ENCODE measurements at regions not wholly inside any gene's neighbourhood (a gene's known extent, or its start where the extent isn't known, plus 50 kb on each side); places are given as distances from the start of the nearest gene placed in this dataset.
"Not testable (repeated sequence)": the region's sequence is repeated elsewhere in the genome, so short reads cannot be mapped to it uniquely, and the experiment has no call there.

DNA sequence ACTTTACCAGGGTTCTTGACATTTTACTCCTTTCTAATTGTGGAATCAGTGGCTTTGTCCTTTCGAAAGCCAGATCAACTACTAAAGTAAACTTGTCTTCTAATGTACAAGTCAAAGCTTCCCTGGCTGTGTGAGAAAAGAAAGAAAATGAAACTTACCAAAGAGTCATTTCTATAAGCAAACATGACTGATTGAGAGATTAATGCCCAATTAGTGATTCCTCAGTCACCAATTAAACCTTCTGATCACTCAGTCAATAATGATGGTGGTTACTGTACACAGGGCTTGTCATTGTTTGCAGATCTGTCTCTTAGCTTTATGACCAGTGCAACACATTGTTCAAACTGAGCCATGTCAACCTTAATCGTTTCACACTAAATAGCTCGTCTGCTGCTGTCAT lies 1168.4 kb upstream of the CITED2 start:
- DNase-seq = peak; percentile 44

DNA sequence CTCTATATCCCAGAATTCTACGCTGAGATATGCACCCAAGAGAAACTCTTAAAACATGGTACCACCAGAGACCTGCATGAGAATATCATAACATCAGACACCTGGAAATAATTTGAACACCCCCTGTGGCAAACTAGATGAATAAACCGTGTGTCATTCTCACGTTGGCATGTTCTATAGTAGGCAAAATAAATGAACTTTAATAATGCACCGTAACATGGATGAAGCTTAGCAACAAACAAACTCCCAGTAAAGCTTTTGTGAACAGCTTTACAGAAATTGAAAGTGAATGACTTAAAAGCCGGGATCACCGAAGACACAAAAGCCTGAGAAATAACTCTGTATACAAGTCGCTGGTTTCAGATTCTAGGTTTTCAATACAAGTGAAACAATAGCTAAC lies 1166.8 kb upstream of the CITED2 start:
- DNase-seq = no peak

DNA sequence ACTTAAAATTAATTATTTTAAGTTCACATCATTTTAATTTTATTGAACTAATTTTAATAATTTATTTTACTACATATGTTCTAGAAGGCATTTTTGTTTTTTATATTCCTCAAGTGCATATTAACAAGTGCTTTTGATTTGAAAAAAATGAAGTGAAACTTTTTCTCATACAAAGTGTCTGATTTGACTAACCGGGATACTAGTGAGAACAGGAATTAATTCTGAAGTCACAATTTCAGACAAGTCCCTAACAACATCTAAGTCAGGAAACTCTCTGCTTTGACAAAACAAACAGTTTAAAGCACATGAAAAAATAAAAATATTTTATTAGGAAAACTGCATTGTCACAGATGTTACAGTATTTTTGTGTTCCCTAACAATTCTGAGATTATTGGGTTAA lies 1166.3 kb upstream of the CITED2 start:
- no peak for DNase-seq

DNA sequence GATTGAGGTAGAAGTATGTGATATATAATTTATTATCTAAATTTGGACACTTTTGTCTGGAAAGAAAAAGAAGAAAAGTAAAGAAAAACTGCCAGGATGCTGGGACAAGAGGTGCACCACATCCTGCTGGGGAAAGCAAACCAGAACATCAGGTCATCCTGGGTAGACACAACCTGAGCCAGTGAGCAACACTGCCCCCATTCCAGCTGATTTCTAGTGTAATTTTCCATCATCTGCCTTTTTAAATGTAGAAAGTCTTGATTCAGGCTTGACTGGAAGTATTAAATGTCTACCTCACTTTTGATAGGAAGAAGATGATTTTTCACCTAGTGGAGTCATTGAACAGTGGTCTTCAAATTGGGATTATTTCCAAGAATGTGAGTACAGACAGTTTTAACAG lies 1164.5 kb upstream of the CITED2 start:
- DNase-seq = no peak

DNA sequence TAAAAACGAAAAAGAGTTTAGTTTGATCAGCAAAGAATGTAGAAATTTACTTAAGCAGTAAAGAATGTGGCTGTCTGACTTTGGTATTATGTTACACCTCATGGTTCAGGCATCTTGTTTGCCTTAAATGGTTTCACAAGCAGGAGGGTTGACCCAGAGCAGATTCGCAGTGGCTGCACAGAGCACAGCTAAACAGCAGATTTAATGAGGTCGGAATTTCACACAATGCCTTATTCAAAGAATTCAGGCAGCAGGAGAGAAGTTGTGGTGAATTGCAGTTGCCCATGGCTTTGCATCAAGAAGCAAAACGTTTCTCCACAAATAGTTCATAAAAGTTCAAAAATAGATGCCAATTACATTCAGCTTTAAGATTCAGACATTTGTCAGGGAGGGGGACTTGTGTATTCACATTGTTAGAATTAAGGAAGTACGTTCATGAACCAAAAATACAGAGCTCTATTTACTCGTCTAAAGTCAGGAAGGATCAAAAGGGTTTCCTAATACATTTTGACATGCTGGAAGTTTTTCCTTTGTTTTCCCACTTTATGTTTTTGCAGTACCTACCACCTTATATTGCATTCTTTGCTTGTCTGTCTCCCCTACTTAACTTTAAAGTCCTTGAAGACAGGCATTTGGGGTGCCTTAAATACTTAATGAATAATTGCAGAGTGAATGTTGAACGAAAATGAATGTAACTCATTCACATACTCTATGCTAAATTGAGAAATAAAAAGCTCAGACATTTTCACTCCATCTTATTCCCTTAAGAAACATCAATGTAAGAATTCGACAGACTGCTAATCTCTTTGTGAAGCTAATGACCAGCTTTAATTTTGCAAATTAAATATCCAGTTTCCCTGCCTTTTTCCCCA lies 1163.6 kb upstream of the CITED2 start:
- no peak for DNase-seq

DNA sequence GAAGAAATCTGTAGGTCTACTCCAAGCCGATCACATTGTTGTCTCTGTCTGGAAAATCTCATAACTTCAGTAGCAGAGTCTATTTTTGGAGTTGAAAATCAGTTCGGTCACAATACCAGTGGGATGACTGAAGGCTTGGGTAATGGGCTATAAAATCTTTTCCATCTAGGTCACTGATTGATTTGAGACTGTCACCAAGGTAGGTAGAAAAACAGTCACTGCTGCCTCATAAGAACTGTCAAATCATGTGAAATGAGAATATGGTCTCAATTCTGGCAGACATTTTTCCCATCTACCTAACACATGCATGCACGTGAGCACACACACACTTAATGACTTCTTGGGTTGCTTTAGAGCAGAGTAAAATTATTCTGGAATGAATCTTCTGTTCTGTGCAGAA lies 1162.8 kb upstream of the CITED2 start:
- no peak for DNase-seq

DNA sequence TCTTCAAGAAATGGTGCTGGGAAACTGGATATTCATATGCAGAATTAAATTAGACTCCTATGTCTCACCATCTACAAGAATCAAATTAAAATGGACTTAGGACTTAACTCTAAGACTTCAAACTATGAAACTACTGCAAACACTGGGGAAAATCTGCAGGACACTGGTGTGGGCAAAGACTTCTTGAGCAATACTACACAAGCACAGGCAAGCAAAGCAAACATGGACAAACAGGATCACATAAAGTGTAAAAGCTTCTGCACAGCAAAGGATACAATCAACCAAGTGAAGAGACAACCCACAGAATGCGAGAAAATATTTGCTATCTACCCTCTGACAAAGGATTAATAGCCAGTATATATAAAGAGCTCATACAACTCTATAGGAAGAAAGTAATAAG lies 1161.1 kb upstream of the CITED2 start:
- DNase-seq = no peak

DNA sequence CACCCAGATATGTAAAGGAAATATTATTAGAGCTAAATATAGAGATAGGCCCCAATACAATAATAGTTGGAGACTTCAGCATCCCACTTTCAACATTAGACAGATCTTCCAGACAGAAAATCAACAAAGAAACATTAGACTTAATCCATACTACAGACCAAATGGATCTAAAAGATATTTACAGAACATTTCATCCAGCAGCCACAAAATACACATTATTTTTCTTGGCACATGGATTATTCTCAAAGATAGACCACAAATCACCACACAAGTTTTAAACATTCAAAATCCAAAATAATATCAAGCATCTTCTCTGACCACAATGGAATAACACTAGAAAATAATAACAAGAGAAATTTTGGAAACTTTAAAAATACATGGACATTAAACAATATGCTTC lies 1159.1 kb upstream of the CITED2 start:
- no peak for DNase-seq

DNA sequence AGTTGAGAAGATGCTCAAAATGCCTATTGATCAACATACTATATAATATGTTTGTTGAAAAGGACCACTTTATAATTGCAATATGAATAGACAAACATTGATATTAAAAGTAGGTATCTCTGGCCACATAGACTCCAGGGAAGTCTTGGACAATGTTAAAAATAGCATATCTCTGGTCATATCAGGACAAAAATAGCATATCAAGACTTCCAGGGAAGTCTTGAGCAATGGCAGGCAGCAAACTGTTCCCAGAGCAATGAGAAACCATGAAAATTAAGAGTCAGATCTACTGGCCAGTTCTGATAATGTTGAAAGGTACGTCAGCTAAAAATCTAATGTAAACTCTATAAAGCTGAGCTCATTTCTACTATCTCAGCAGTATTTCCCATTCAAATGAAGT lies 1130.3 kb upstream of the CITED2 start:
- DNase-seq = no peak

DNA sequence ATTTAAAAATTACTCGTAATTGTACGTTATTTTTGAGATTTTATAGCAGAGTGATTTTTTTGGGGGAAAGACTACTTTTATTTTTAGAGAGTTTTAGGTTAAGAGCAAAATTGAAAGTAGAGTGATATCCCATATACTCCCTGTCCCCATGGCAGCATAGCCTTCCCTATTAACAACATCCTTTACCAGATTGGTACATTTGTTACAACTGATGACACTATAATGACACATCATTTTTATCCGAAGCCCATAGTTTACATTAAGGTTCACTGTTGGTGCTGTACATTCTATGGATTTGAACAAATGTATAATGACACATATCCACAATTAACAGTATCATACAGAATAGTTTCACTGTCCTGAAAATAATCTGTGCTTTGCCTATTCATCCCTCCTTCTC lies 1126.4 kb upstream of the CITED2 start:
- DNase-seq = no peak

DNA sequence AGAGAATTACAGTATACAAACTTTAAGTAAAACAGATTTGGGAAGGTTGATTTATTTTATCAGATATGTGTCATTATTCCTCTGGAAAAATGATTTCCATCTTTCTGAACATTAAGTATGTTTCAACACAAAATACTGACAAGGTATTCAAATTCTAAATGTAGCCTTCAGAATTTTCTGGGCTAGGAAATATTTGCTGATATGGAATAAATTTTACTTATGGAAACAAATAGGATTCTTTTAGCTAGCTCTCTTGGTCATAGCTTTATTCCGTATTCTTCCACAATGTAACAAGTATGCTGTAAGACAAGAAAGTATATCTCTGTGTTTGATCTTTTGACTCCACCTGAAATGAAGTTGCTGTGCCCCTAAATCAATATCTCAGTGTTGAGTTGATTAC lies 1125.2 kb upstream of the CITED2 start:
- no peak for DNase-seq

DNA sequence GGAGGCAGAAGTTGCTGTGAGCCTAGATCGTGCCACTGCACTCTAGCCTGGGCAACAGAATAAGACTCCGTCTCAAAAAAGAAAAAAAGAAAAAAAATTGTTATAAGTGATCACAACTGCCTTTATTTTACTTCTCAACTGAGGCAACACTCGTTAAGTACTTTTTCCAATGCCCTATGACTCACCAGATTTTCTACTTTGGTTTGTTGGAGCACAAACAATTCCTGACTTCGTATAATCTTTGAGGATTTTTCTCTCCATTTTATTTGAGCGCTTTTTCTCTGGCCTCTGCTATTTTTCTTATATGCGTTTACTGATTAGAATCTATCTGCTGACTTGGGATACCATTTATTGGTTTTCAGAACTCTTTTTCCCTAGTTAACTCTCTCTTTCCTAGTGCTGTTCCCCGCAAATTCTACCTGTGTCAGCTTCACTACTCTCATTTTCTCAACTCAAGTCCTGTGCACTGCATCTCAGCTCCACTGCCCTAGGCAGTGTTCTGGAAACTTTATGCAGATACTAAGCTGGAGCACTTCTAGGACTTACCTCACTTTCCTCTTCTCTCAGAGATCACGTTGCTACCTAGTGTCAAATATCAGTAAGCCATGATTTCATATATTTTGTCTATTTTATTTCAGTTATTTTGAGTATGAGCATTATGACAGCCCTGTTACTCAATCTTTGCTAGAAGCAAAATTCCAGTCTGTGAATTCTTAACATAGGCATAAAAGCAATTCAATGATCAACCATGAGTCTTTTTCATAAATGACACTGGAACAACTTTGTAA lies 1120.1 kb upstream of the CITED2 start:
- no peak for DNase-seq

DNA sequence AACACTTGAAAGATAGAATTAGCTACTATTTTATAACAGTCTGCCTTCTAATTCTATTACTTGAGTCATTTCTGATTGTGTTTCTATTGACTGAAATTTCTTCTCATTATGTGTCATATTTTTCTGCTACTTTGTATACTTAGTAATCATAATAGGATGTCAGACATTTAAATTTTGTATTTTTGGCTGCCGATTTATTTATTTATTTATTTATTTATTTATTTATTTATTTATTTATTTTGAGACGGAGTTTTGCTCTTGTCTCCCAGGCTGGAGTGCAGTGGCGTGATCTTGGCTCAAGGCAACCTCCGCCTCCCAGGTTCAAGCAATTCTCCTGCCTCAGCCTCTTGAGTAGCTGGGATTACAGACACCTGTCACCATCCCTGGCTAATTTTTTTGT lies 1119.0 kb upstream of the CITED2 start:
- not testable (repeated sequence) for DNase-seq

DNA sequence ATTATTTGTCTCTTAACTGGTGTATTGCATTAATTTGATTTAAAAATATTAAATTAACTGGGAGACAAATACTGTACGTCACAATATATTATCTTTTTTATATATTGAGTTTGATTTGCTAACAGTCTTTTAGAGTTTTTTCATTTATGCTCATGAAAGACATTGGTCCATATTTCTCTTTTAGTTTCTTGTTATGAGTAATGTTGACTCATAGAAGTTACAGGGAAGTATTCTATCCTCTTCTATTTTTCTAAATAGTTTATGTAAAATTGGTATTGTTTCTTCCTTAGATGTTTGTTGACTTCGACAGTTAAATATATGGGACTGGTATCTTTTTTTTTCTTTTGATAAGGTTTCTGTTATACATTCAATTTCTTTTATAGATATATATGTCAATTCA lies 1115.6 kb upstream of the CITED2 start:
- DNase-seq = no peak

DNA sequence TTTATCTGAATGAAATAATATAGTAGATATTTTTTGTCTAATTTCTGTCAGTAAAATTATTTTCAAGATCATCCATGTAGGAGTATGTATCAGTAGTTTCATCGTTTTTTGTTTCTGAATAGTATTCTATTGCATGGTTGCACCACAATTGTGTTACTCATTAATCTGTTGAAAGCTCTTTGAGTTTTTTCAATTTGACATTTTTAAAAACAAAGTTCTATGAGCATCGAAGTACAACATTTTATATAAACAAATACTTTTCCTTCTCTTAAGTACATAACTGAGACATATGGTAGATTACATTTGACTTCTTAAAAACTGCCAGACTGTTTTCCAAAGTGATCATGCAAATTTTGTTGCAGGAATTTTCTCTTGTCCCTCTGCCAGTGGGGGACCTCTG lies 1113.1 kb upstream of the CITED2 start:
- no peak for DNase-seq

DNA sequence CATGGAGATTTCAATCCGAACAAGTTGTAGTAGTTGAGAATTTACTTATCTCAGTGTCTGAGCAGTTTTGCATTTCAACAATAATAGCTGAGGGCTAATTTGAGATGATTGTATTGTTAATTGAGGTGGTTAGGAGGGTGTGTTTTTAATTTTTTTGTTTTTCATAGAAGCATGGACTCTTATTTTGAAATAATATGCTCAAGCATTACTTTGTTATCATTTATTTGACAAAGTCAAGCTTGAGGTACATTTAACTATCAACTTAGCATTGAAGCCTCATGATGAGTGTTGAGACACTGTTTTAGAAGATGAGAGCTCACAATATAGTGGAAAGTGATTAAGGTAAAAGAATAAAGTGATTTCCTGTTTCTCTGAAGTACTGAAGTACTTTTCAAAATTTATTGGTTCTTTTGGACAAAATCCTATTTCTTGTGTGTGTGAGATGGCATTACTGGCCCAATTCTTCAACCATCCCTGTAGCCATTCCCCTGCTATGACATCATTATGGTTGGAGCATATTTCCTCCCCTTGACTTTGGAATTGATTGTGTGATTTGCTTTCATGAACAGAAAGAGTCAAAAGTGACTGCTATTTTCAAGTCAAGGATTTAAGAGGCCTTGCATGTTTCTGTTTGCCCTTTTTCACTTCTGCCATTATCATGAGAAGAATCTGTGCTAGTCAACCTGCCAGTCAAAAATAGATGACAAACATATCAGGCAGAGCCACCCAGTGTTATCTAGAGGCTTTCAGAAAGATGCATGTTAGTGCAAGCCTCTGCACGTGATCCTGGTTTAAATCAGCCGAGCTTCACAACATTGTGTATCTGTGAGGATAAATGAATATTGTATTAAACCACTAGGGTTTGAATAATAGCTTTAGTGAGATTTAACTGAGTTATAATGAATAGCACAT lies 1112.3 kb upstream of the CITED2 start:
- no peak for DNase-seq

DNA sequence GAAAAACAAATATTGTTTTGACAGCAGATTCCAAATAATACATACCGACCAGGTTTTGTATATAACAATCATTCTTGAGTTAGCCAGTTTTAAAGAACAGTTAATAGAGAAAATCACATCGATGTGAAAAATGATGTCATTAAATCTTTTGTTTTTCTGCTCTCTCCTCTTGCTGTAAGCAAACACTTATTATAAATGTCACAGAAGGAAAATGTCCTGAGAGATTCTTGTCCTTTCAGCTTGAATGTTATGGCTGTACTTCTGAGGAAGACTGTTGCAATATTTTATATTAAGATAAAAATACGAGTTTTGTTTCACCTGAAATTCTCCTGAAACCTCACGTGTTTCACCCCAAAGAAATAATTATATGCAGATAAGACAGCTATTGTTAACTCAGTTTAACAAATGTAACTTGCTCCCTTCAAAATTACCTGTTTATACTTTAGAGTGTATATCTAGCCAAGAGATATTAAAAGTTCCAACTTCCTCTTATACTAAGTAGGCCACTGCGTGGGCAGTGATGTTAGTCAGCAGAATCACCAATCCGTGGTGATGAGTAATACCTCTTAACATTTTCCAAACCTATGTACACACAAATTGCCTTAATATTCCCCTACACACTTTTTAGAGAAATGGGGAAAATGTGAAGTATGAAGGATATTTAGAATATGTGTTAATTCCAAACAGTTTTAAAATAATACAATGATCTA lies 1111.4 kb upstream of the CITED2 start:
- no peak for DNase-seq

DNA sequence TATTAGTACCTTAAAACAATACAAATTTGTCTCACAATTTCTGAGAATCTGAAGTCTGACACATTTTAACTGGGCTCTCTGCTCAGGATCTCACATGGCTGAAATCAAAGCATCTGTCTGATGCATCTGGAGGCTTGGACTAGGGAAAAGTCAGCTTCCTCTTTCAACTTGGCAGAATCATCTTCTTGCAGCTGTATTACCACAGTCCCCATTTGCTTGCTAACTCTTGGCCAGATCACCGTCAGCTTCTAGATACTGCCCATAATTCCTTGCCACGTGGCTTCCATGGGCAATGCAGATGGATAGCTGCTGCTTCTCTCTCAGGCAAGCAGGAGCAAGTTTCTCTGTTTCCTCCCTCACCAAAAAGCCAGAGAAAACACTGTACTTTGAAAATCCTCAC lies 1106.4 kb upstream of the CITED2 start:
- DNase-seq = no peak

DNA sequence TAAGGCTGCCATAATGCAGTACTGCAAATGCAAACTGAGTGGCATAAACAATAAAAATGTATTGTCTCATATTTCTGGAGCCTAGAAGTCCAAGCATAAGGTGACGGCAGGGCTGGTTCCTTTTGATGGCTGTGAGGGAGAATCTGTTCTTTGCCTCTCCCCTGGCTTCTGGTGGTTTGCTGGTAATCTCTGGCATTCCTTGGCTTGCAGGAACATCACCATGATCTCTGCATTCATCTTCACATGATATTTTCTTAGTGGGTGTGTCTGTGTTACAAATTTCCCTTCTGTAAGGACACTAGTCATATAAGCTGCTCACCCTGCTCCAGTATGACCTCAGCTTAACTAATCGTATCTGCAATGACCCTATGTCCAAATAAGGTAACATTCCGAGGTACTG lies 1104.2 kb upstream of the CITED2 start:
- DNase-seq = no peak

DNA sequence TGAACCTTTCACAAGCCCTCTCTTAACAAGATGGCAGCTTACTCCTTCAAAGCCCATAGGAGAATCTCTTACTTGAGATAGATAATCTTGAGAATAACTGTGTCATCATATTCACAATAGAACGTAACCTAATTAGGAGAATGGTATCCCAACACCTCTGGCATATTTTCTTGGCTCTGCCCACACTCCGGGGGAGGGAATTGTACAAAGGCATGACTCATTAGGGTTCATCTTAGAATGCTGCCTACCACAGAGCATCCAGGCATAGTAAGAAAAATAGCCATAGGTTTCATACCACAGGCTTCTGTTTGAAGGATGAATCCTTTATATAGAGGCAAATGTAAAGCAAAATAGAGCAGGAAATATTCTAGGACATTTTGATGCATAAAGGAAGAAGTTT lies 1100.6 kb upstream of the CITED2 start:
- no peak for DNase-seq

DNA sequence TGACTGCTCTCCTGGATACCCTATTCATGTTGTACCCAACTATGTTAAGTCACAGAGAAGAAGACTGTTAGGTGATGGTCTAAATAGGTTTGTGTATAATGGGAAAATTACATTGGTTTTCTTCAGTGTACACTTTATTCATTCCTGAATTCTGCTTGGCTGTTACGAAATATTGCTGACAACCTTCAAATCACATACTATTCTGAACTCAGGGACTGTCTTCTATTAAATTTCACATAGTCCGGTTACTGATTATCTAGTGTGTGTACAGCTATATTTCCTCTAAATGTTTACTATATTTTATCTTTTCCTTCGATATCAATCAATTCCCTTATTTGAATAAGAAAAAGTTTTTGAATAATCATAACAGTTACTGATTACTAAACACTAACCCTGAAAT lies 1090.3 kb upstream of the CITED2 start:
- no peak for DNase-seq

DNA sequence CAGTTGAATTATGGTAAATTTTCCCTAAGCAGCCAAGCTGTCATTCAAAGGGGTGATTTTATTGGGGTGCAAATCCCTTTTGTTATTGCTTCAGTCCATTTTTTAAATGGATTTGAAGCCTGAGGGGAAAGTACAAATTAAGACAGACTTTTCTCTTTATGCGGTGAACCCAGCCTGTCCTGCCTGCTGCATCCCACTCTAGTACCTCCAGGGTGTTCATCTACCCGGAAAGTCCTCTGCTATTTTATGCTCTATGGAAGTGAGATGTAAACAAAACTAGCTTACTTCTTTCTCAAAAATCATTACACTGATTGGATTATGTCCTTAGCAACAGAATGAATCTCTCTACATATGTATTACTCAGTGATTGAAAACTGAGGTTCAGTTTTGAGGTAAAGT lies 1088.9 kb upstream of the CITED2 start:
- no peak for DNase-seq

All from NCI-H1105 treated with DMSO at 0.1 percent for 48 hours (cell line).